Kidney (tissue), 13 donors: ENCODE measurements at regions not wholly inside any gene's neighbourhood (a gene's known extent, or its start where the extent isn't known, plus 50 kb on each side); places are given as distances from the start of the nearest gene placed in this dataset.
A peak's percentile ranks its signal among the peaks of the same experiment; 100 is the strongest.

ENCODE experiments used
- DNase-seq, 5 donors: peaks; one replicate each; pipeline ENCODE4 v3.0.0-alpha.2; 2013 to 2020
- FAIRE-seq: peaks from 2 replicates; lab custom pipeline; 2012; peaks lifted over from hg19 to GRCh38; lab: Jason Lieb, UNC
- H3K27ac ChIP-seq, 2 donors: one replicate each; pipeline ENCODE4 v1.7.0; 2013; ENCODE audit warnings: low read depth in 2 of 2, low read length in 2 of 2, inconsistent platforms in 1 of 2
- H3K27me3 ChIP-seq: one replicate; pipeline ENCODE4 v1.7.1; 2013; ENCODE audit warnings: low read length, inconsistent platforms; ENCODE audit not compliant: control insufficient read depth, insufficient read depth
- H3K36me3 ChIP-seq, 3 donors: one replicate each; pipeline versions ENCODE4 v1.7.0 to v1.7.1; 2013; ENCODE audit warnings: low read length in 3 of 3, control low read depth in 1 of 3, inconsistent platforms in 1 of 3; ENCODE audit not compliant: insufficient read depth in 3 of 3, control insufficient read depth in 2 of 3
- H3K4me1 ChIP-seq, 3 donors: one replicate each; pipeline versions ENCODE4 v1.7.0 to v1.7.1; 2013; ENCODE audit warnings: low read length in 3 of 3, inconsistent platforms in 1 of 3, low read depth in 1 of 3; ENCODE audit not compliant: control insufficient read depth in 2 of 3, insufficient read depth in 2 of 3
- H3K4me3 ChIP-seq, 3 donors: one replicate each; pipeline versions ENCODE4 v1.7.0 to v1.8.1; 2013; ENCODE audit warnings: low read length in 3 of 3, control low read depth in 1 of 3, inconsistent platforms in 1 of 3
- H3K9ac ChIP-seq, 3 donors: one replicate each; pipeline versions ENCODE4 v1.7.0 to v1.7.1; 2013; ENCODE audit warnings: low read length in 3 of 3, control low read depth in 1 of 3, inconsistent platforms in 1 of 3
- H3K9me3 ChIP-seq, 3 donors: one replicate each; pipeline versions ENCODE4 v1.7.0 to v1.7.1; 2013; ENCODE audit warnings: low read length in 3 of 3, control low read depth in 1 of 3, inconsistent platforms in 1 of 3; ENCODE audit not compliant: control insufficient read depth in 2 of 3, insufficient read depth in 1 of 3
- CTCF ChIP-seq: IDR thresholded peaks from 3 replicates; pipeline ENCODE4 v1.5.1; 2012; ENCODE audit warnings: mild to moderate bottlenecking, moderate library complexity, borderline replicate concordance; ENCODE audit not compliant: insufficient read depth; ENCODE audit errors: extremely low read depth
- intact Hi-C: fragments of 100-400 bp; cut with DNase I; formaldehyde crosslinking; loops from one replicate; pipeline ENCODE4 v1.11.1; 2022
- donor health status: control.
- donor health status: control.
- donor health status: control.
- donor health status: control.
- donor health status: control.
- donor health status: DM: yes; HTN: yes; CAD: no.
- donor health status: Normal renal cell carcinoma (clear cell type).

GRCh38 chr14:87184180-87184579, 808.8 kb downstream of the GALC start:
- Histone ChIP-seq H3K9me3 (no peaks in the 10 kb centered on the region), H3K27ac (no peak overlapping the region), H3K9ac (no peak overlapping the region), H3K4me3 (no peak overlapping the region), H3K4me1 (no peaks in the 10 kb centered on the region), H3K36me3 (no peaks in the 10 kb centered on the region), H3K27me3 (no peaks in the 10 kb centered on the region)
- intact Hi-C loops: no loop called here
- TF ChIP-seq CTCF: no peak
- no peak for DNase-seq
- FAIRE-seq: no peak

GRCh38 chr14:87181288-87181687, 811.7 kb downstream of the GALC start:
- Histone ChIP-seq H3K4me1 (no peaks in the 10 kb centered on the region), H3K9ac (no peak overlapping the region), H3K27ac (no peak overlapping the region), H3K4me3 (no peak overlapping the region), H3K27me3 (no peaks in the 10 kb centered on the region), H3K9me3 (no peaks in the 10 kb centered on the region), H3K36me3 (no peaks in the 10 kb centered on the region)
- FAIRE-seq (no peak), DNase-seq (peak in 1 of 5 donors; percentile 23)
- TF ChIP-seq CTCF: no peak
- intact Hi-C loops: no loop called here

GRCh38 chr14:87179936-87180335, 813.0 kb downstream of the GALC start:
- Histone ChIP-seq H3K4me1 (no peaks in the 10 kb centered on the region), H3K27me3 (no peaks in the 10 kb centered on the region), H3K4me3 (no peak overlapping the region), H3K9me3 (no peaks in the 10 kb centered on the region), H3K9ac (no peak overlapping the region), H3K36me3 (no peaks in the 10 kb centered on the region), H3K27ac (no peak overlapping the region)
- intact Hi-C loops: no loop called here
- no peak for DNase-seq
- no peak for TF ChIP-seq CTCF
- FAIRE-seq: no peak

- H3K36me3 ChIP-seq: no peaks in the 10 kb centered on the region
- no peaks in the 10 kb centered on the region for H3K27me3 ChIP-seq
- H3K9me3 ChIP-seq: no peaks in the 10 kb centered on the region
- H3K27ac ChIP-seq: no peak overlapping the region
- FAIRE-seq (no peak), DNase-seq (no peak)
- no peaks in the 10 kb centered on the region for H3K4me1 ChIP-seq
- no peak overlapping the region for H3K4me3 ChIP-seq
- intact Hi-C loops: no loop called here
- no peak for TF ChIP-seq CTCF
- no peak overlapping the region for H3K9ac ChIP-seq
Measured at GRCh38 chr14:87178277-87178676, 814.7 kb downstream of the GALC start.
